HG02943 (cell line): ENCODE measurements at regions not wholly inside any gene's neighbourhood (a gene's known extent, or its start where the extent isn't known, plus 50 kb on each side); places are given as distances from the start of the nearest gene placed in this dataset.

Experiments
- ATAC-seq: cut with Tn5 transposase; IDR thresholded peaks from one replicate; pipeline ENCODE4 v1.9.1; 2021; ENCODE audit warnings: mild to moderate bottlenecking, low read depth, moderate library complexity; ENCODE audit not compliant: unreplicated experiment

DNA sequence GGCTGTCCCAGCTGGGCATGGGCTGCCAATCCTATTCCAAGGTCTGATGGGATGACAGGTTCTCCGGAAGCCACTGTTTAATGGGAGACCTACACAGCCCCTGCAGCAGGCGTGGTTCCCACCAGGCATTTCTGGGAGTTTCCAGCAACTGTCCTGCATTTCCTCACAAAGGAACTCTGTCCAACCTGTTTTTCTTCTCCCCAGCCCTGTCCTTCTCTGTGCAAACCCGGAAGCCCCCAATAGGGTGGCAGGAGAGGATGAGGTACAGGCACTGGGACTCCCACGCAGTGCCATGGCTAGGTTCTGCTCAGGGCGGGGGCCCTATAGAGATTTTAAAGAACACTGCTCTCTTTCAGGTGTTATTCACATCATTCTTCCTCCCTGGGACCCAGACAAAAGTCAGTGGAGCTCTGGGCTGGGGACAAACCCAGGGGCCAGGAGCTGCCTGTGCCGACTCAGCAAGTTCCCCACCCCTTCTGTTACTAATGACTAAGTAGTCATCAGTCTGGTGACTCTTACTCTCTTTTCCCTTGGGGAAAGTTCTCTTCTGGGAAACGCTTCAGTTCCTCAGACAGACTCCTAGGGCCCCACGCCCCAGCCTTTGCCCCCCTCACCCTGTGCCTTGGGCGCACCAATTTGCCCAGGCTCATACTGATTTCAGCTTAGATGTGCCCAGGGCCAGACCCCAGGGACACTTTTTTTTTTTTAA is 97.7 kb downstream of the CD47 start:
- no peak for ATAC-seq

DNA sequence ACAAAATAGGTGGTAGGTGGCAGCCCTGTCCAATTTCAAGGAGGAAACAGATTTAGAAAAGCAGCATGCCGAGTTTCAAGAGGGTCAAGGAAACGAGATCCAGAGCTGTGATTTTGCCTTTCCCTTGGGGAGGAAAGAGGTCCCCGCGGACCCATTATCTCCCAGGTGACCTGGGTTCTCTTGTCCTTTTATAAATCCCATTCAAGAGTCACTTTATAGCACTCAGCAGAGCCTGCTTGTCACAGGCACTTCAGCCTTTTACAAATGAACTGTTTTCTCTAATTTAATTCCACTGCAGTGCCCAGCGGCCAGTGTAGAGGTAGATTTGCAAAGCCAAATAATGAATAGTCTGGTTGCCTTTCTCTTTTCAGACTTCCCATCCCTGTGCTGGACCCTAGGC is 99.9 kb downstream of the CD47 start:
- no peak for ATAC-seq

DNA sequence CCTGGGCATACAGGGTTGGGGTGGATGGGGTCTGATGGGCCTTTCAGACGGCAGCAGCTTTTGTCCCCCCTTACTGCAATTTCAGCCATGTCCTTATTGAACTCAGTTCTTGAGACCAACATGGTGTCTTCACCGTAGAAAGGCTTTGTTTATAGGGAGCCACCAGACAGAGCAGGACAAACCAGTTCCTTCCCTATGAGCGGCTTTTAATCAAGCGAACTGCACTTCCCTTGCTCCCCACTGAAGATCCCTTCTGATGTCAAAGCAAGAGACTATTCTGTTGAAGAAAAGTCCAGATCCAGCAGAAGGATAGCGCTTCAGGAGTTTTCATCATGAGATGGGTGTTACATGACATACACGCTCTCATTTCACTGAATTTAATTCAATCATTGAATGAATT is 100.4 kb downstream of the CD47 start:
- no peak for ATAC-seq

DNA sequence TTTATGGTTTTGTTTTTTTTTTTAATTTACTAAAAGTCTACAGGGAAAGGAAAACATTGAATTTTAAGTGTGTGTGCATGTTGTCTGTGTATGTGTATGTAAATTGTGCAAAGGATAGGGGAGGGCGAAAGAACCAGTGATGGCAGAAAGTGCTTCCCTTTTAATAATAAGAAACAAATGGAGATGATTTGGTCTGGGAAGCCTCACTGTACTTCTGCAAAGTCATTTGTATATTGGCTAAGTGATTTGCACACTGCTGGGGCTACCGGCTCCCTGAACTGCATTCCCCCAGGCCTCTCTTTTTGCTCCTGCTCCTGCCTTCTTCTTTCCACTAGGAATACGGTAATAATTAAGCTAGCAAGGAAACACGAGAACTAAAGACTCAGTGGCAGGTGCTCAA is 101.2 kb downstream of the CD47 start:
- ATAC-seq = no peak

DNA sequence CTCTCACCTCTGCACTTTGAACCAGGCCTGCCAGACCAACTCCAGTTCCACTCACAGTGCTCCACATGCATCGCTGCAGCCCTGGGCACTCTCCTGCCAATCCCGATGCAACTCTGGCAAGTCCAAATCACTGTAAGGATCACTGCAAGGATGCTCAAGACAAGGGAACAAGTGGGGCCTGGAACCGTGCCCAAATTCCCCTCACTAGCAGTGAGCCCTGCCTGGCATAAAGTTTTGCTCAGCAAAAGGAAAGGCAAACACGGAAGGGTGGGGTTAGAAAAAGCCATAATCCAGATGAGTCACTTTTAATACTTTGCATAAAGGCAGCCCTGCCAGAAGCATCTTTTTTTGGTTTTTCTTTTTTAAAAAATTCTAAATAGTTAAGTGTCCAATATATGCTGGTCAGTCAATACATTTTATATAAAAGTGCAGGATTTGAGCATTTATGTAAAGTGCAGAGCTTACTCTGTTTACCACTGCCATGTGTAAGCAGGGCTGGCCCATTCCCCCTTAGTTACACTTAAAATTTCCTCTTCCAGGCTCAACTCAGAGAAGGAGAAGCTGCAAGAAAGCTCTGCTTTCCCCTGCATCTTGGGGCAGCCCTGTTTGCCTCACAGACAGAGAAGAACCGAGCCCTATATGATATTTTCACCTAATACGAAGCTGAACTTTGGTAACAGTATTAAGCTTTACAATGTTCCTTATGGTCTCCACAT is 102.2 kb downstream of the CD47 start:
- no peak for ATAC-seq

DNA sequence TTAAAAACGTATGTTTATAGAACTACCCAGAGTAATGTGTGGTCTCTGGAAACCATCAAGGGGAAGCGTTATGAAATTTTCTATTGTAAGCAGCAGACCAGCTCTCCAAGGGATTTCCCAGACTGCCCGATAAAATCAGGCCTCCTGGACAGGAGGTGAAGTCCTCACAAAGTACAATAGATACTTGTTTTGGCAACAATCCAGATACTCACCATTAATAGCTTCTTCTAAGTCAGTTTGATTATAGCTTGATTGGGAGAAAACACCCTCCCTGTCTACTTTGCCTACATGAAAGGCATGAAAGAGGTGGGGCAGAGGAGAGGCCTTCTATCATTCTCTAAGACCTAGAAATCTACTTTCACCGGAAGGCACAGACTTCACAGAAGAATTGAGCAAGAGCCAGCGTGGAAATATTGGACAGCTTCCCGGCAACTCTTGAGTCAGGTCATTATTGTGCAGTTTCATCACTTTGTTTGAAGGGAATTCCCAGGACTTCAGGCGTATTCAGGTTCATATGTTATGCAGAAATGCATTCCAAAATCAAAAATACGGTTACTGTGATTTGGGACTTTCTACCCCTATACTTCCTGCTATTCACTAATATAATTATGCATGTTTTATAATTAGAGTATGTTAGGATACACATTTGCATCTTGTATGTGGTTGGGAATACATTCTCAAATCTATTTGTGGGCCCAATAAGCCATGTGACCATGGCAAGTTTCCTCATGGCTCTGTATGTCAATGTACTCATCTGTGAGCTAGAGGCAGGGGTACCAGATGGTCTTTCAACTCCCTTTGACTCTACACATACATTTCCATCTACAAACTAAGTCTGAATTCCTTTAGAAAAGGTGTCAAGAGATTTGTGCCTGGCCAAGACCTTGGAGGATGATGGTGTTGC is 103.5 kb downstream of the CD47 start:
- no peak for ATAC-seq

DNA sequence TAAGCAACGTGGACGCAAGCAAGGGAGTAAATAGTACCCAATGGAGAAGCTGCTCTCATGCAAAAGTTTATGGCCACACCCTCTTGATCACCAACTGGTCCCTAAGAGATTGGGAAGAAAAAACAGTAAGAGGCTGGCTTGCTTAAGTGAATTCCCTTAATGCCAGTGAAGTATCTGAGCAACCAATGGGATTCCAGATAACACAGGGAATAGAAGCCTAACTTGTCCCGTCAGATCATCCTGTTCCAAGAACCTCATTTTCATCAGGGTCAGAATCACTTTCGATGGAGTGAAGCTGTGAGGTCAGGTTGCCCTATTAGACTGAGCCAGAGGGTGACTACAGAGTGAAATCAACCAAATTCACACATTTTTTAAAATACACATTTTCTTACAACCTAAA is 104.3 kb downstream of the CD47 start:
- no peak for ATAC-seq

DNA sequence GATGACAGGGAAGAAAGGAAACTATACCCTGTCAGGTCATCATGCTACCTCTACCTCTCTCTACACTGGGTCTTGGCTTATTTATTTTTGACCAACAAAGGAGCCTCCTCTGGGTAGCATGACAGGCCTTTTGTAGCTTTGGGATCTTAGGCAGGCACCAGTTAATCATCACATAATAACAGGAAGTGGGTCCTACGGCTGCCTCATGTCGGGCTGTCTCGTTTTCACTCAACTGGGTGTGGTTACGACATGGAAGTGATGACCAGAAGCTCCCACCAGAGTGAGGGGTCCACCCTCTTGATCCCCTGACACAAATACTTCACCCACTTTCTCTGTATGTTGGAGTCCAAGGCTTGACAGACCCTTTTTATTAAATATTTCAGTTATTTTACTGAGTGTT is 105.3 kb downstream of the CD47 start:
- peak; percentile 95 for ATAC-seq

DNA sequence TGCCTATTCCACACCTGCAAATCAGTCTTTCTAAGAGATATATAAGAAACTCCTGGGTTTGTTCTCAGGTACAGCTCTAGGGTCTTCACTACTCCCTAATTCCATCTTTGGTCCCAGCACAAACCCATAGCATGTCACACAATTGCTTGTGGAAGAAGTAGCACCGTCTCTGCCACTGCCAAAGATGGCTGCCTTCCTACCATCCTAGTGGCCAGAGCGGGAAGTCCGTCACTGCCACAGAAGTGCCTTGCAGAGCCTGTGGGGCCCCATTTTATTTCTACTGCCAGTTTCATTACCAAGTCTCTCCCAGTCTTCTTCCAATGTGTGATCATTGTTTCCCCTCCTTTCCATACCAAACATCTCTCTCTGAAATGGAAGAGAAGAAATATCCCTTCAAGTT is 107.6 kb downstream of the CD47 start:
- no peak for ATAC-seq

- ATAC-seq = no peak
These were observed 108.7 kb downstream of the CD47 start for GRCh38 chr3:107982165-107982564.

- ATAC-seq = no peak
These were observed 109.2 kb downstream of the CD47 start for GRCh38 chr3:107981471-107982111.

DNA sequence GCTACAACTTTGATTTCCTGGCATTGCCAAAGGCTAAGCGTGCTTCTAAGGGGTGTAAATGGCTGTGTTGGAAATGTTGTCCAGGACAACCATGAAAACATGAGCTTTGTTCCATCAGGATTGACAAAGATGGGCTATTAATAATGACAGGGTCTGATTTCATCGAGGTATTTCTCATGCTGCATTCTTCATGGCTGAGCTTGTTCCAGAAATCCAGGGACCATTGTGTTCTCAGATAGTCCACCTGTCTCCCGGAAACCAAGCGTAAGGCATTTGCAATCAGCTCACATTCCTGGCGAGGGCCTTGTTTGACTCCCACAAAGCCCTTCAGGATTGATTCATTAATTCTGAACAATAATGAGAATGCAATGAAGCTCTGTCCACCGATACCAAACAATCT is 111.3 kb downstream of the CD47 start:
- ATAC-seq = no peak

DNA sequence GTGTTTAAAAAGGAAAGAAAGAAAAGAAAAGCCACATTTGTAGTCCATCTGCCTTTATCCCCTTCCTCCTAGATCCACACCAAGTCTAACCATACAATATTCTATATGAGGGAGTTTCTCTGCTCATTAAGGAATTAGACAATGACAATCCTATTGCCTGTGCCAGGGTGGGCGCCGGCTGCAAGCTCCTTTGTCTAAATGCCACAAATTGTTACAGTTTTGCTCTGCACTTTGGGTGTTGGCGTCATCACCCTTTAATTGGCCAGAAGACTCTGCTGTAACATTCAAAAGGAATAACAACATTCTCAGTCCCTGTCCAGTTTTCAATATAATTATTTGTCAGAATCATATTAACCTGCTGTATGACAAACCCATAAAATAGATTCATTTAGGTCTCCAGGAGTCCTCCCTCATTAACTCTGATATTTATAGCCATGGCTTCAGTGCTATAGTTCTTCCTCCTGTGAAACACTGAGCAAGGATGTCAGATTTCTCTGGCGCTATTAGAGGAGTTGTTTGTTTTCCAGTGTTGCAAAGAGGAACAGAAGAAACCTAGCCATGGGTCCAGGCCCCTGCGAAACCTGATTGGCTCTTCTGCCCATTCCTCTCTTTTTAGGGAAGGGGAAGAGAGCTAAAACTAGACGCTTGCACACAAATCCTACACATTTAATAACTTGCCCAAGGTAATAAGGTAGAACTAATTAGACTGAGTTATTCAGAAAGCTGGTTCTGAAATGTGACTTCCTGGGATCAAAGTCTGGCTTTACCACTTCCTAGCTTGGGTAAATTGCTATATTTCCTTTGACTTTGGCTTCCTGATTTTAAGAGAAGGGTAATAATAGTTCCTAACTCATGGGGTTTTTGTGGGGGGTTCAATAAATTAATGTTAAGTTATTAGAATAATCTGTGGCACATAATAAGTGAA is 112.4 kb downstream of the CD47 start:
- ATAC-seq = no peak

DNA sequence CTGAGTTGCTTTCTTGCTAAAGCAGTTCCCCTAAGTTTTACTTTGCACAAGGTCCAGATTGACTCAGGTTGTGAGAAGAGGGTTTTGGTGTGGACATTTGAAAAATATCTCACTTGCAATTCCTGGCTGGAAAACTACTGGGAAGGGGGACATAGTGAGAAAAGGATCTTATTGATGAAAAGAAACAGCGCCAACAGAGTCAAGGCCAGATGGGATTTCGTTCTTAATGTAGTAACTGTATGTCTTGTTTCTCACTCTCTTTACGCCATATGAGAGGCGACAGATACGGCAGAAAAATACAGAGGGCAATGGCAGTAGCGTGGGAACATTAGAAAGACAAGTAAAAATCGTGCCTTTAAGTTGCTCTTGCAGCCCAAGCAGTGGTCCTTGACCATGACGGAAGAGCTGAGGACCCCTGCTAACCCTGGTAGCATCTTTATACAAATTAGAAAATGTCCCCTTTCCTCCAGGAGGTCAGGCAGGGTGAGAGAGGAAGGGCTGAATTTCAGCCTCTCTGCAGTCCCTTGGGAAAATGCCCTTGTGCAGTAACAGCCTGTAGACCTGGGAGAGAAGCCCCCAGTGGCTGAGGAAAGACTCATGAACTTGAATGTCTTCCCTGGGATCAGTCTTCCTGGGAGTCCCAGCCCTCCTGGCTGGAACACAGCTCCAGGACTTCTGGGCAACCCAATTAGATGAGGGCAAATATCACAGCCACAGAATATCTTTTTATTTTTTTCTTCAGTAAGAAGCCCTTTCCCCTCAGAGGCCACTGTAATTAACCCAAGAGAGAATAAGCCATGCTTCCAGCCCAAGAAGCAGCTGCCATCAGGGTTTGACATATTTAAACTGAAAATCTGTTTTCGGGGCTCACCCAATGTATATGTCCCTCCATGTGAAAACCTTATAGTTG is 113.4 kb downstream of the CD47 start:
- no peak for ATAC-seq

- ATAC-seq = no peak
These were observed 114.5 kb downstream of the CD47 start for GRCh38 chr3:107976202-107976800.

DNA sequence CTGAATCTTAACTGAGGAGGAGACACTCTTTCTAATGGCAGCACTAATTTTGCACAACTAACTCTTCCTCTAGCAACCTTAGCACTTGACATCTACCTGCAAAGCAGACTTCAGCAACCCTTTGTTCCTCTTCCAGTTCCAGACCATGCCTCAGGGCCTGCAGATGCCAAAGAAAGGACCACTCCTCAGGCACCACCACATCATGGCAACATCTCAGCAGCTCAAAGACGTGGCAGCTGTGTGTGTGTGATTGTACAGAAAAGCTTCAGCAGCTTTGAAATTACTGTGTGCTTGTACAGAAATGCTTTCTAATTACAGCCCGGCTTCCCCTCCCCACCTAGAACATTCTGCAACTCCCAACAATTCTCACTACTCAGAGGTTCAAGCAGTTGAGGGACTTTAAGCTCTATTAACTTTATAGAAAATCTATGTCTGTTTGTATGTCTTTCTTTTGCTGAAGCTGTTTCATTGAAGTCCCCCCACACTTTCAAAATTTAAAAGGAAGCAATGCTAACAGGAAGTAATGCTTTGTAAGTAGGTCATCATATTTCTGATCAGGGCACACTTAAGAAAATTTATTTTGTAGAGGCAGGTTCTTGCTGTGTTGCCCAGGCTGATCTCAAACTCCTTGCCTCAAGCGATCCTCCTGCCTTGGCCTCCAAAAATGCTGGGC is 115.2 kb downstream of the CD47 start:
- no peak for ATAC-seq

- no peak for ATAC-seq
These were observed 116.9 kb downstream of the CD47 start for GRCh38 chr3:107973961-107974360.

DNA sequence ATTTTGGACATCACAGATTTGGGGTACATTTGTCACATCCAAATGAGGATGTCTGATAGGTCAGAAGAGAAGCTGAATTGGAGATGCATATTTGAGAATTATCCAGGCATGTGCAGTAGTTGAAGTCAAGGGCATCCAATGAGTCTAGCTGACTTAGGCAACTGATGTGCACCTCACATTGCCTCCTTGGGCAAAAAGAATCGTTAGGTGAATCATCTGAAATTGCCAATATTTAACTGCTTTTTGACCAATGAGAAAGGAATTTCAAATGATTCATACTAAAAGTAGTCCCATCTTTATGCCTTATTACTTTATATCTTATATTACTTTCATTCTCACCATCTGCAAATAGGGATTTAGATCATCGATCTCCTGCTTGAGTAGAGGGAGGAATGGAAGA is 117.7 kb downstream of the CD47 start:
- no peak for ATAC-seq
